OCI-LY3 (cell line): ENCODE measurements at regions not wholly inside any gene's neighbourhood (a gene's known extent, or its start where the extent isn't known, plus 50 kb on each side); places are given as distances from the start of the nearest gene placed in this dataset.
"Not testable (repeated sequence)": the region's sequence is repeated elsewhere in the genome, so short reads cannot be mapped to it uniquely, and the experiment has no call there.

Source experiments
- H2AFZ ChIP-seq: fragments of 200-600, 300-600 bp; shearing (Covaris generic); 2 replicates; pipeline ENCODE4 v1.6.0; 2014; ENCODE audit warnings: antibody characterized with exemption, low read depth, low read length
- H3K27ac ChIP-seq: fragments of 200-600, 300-600 bp; sonication (generic); 2 replicates; pipeline ENCODE4 v1.5.1; 2014; ENCODE audit warnings: mild to moderate bottlenecking, low read length, moderate library complexity, mixed read lengths
- H3K27me3 ChIP-seq: fragments of 200-600, 300-600 bp; sonication (generic); 2 replicates; pipeline ENCODE4 v1.6.1; 2014; ENCODE audit warnings: low read depth, low read length, mixed read lengths
- H3K36me3 ChIP-seq: fragments of 200-600, 300-600 bp; sonication (generic); replicated peaks from 2 replicates; pipeline ENCODE3; 2014; ENCODE audit warnings: low read depth, low read length, mixed read lengths
- H3K4me1 ChIP-seq: fragments of 300-600, 200-600 bp; sonication (generic); 2 replicates; pipeline ENCODE4 v1.6.1; 2014; ENCODE audit warnings: low read length, mixed read lengths
- H3K4me2 ChIP-seq: fragments of 200-600, 300-600 bp; sonication (generic); 2 replicates; pipeline ENCODE4 v1.6.1; 2014; ENCODE audit warnings: low read length, mixed read lengths
- H3K4me3 ChIP-seq: fragments of 300-600, 200-600 bp; sonication (generic); 2 replicates; pipeline ENCODE4 v1.5.1; 2014; ENCODE audit warnings: antibody characterized with exemption, mild to moderate bottlenecking, low read length, moderate library complexity
- H3K79me2 ChIP-seq: fragments of 300-600, 200-600 bp; shearing (Covaris generic); 2 replicates; pipeline ENCODE4 v1.6.1; 2014; ENCODE audit warnings: mild to moderate bottlenecking, low read length, mixed read lengths
- H3K9ac ChIP-seq: fragments of 300-600, 200-600 bp; shearing (Covaris generic); 2 replicates; pipeline ENCODE4 v1.6.0; 2014; ENCODE audit warnings: mild to moderate bottlenecking, low read length, moderate library complexity
- H3K9me3 ChIP-seq: fragments of 200-600, 300-600 bp; shearing (Covaris generic); 2 replicates; pipeline ENCODE4 v1.6.1; 2014; ENCODE audit warnings: low read length, mixed read lengths; ENCODE audit not compliant: insufficient read depth
- H4K20me1 ChIP-seq: fragments of 200-600, 300-600 bp; sonication (generic); 2 replicates; pipeline ENCODE4 v1.6.1; 2016; ENCODE audit warnings: low read length, mixed read lengths; ENCODE audit not compliant: insufficient read depth
- EZH2phosphoT487 ChIP-seq: fragments of 200-600 bp; shearing (Covaris generic); IDR thresholded peaks from 2 replicates; pipeline ENCODE4 v1.6.1; 2018; ENCODE audit warnings: antibody characterized with exemption, mixed run types, low read depth
- TF ChIP-seq, protein P1 (sequence below): fragments of 200-600, 300-600 bp; sonication (generic); IDR thresholded peaks from 2 replicates; pipeline ENCODE4 v1.5.1; 2014; ENCODE audit warnings: antibody characterized with exemption, low read length, low read depth

DNA sequence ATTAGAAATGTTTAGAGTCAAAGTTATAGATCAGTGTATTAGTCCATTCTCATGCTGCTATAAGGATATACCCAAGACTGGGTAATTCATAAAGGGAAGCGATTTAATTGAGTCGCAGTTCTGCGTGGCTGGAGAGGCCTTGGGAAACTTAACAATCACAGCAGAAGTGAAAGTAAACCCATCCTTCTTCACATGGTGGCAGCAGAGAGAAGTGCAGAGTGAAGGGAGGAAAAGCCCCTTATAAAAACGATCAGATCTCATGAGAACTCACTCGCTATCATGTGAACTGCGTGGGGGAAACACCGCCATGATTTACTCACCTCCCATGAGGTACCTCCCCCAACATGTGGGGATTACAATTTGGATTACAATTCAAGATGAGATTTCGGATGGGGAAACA is 871.5 kb downstream of the DIPK2A start:
- H2AFZ ChIP-seq: peak overlapping the region; percentile 33; the same call in 1 of the 2 replicates
- H3K9ac ChIP-seq: no peak overlapping the region
- no peaks in the 10 kb centered on the region for H4K20me1 ChIP-seq
- H3K79me2 ChIP-seq: no peaks in the 10 kb centered on the region
- no peaks in the 10 kb centered on the region for H3K27me3 ChIP-seq
- no peak overlapping the region for H3K27ac ChIP-seq
- H3K4me1 ChIP-seq: 0 out of 2 replicates have a peak, but pooled peaks cover 2% of the 10 kb centered on the region
- TF ChIP-seq, protein P1, sequence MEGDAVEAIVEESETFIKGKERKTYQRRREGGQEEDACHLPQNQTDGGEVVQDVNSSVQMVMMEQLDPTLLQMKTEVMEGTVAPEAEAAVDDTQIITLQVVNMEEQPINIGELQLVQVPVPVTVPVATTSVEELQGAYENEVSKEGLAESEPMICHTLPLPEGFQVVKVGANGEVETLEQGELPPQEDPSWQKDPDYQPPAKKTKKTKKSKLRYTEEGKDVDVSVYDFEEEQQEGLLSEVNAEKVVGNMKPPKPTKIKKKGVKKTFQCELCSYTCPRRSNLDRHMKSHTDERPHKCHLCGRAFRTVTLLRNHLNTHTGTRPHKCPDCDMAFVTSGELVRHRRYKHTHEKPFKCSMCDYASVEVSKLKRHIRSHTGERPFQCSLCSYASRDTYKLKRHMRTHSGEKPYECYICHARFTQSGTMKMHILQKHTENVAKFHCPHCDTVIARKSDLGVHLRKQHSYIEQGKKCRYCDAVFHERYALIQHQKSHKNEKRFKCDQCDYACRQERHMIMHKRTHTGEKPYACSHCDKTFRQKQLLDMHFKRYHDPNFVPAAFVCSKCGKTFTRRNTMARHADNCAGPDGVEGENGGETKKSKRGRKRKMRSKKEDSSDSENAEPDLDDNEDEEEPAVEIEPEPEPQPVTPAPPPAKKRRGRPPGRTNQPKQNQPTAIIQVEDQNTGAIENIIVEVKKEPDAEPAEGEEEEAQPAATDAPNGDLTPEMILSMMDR: peak; percentile 39
- TF ChIP-seq EZH2phosphoT487: no peak
- no peak overlapping the region for H3K4me3 ChIP-seq
- H3K4me2 ChIP-seq: peak overlapping the region; percentile 19; the same call in 1 of the 2 replicates
- H3K36me3 ChIP-seq: no peaks in the 10 kb centered on the region
- H3K9me3 ChIP-seq: peaks cover 5% of the 10 kb centered on the region; the same call in 1 of the 2 replicates

- TF ChIP-seq, protein P1: no peak
- TF ChIP-seq EZH2phosphoT487: no peak
- no peak overlapping the region for H3K4me2 ChIP-seq
- no peak overlapping the region for H3K4me3 ChIP-seq
- H4K20me1 ChIP-seq: no peaks in the 10 kb centered on the region
- no peaks in the 10 kb centered on the region for H3K27me3 ChIP-seq
- no peaks in the 10 kb centered on the region for H3K79me2 ChIP-seq
- no peak overlapping the region for H3K27ac ChIP-seq
- H3K36me3 ChIP-seq: no peaks in the 10 kb centered on the region
- no peaks in the 10 kb centered on the region for H3K4me1 ChIP-seq
- H3K9ac ChIP-seq: no peak overlapping the region
- no peaks in the 10 kb centered on the region for H3K9me3 ChIP-seq
- H2AFZ ChIP-seq: no peak overlapping the region
These were observed 881.4 kb downstream of the DIPK2A start for GRCh38 chr3:144852999-144853398.

- not testable (repeated sequence) for H3K27ac ChIP-seq, H3K27me3 ChIP-seq, H3K36me3 ChIP-seq, H3K4me3 ChIP-seq, H3K79me2 ChIP-seq, H3K4me1 ChIP-seq, H3K9ac ChIP-seq, H3K4me2 ChIP-seq, H4K20me1 ChIP-seq, H2AFZ ChIP-seq, H3K9me3 ChIP-seq
These were observed 882.4 kb downstream of the DIPK2A start for GRCh38 chr3:144854020-144854419.

- no peaks in the 10 kb centered on the region for H3K4me1 ChIP-seq
- no peaks in the 10 kb centered on the region for H3K9me3 ChIP-seq
- H3K79me2 ChIP-seq: no peaks in the 10 kb centered on the region
- H3K27ac ChIP-seq: no peak overlapping the region
- H3K9ac ChIP-seq: no peak overlapping the region
- H3K27me3 ChIP-seq: no peaks in the 10 kb centered on the region
- H3K4me2 ChIP-seq: no peak overlapping the region
- TF ChIP-seq EZH2phosphoT487: no peak
- TF ChIP-seq, protein P1: no peak
- no peaks in the 10 kb centered on the region for H4K20me1 ChIP-seq
- H3K36me3 ChIP-seq: no peaks in the 10 kb centered on the region
- no peak overlapping the region for H3K4me3 ChIP-seq
- no peak overlapping the region for H2AFZ ChIP-seq
These were observed 887.5 kb downstream of the DIPK2A start for GRCh38 chr3:144859161-144859560.

DNA sequence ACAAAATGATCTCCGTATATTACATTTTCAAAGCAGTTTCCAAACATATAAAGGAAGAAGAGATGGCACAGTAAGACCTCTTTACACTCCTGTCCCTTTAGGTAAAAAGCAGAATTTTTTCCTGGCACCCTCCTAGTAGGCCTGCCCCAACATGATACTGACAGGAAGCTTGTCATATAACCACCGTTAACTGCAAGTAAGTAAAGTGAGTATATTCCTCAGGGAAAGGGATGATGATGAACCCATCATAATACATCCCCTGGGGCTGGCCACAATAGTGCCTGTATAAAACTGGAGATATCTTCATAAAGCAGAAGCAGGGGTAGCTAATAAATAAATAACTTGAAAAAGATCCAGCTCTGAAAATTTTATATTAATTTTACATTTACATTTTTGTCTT is 893.0 kb downstream of the DIPK2A start:
- Histone ChIP-seq H3K27me3 (no peaks in the 10 kb centered on the region), H3K36me3 (no peaks in the 10 kb centered on the region), H3K4me3 (no peak overlapping the region), H3K9ac (no peak overlapping the region), H3K79me2 (no peaks in the 10 kb centered on the region), H4K20me1 (no peaks in the 10 kb centered on the region), H2AFZ (no peak overlapping the region), H3K4me1 (no peaks in the 10 kb centered on the region), H3K9me3 (no peaks in the 10 kb centered on the region), H3K27ac (no peak overlapping the region), H3K4me2 (no peak overlapping the region)
- TF ChIP-seq, protein P1: no peak
- no peak for TF ChIP-seq EZH2phosphoT487
